ENCODE measurements at regions not wholly inside any gene's neighbourhood (a gene's known extent, or its start where the extent isn't known, plus 50 kb on each side); places are given as distances from the start of the nearest gene placed in this dataset.

GRCh38 chr15:97717806-97718205 is 242.7 kb upstream of the ARRDC4 start:
- no peaks in the 10 kb centered on the region for H3K27me3 Mint-ChIP-seq (ENCODE audit: insufficient read depth, unreplicated experiment)
- Histone ChIP-seq H3K4me3 (ENCODE audit: low read depth, low read length) (no peak overlapping the region), H3K36me3 (ENCODE audit: control insufficient read depth, insufficient read depth, low read length) (no peaks in the 10 kb centered on the region), H3K4me1 (no peaks in the 10 kb centered on the region), H3K27me3 (replicated peaks; ENCODE audit: control insufficient read depth, insufficient read depth, low read length) (no peaks in the 10 kb centered on the region), H3K9me3 (no peaks in the 10 kb centered on the region; the same call in 1 of the 2 replicates)
- no TSS peak for BruUV-seq (replicated peaks)
- H3K4me3 Mint-ChIP-seq (ENCODE audit: unreplicated experiment): no peak overlapping the region
- intact Hi-C loops (cut with micrococcal nuclease; ENCODE audit: unreplicated experiment): no loop called here
- no peaks in the 10 kb centered on the region for H3K4me1 Mint-ChIP-seq (ENCODE audit: low read depth, unreplicated experiment)
- H3K36me3 Mint-ChIP-seq (ENCODE audit: insufficient read depth, unreplicated experiment): no peaks in the 10 kb centered on the region
- no peak overlapping the region for H3K27ac Mint-ChIP-seq (ENCODE audit: unreplicated experiment)
- DNase-seq: no peak
- CTCF ChIA-PET: no interaction called here
- H3K9me3 Mint-ChIP-seq (ENCODE audit: unreplicated experiment): peaks cover 9% of the 10 kb centered on the region
- no peak for TF ChIP-seq CTCF (IDR thresholded peaks at IDR 0.05; ENCODE audit: insufficient read depth in 1 of 2, low read depth in 1 of 2, low read length in 1 of 2, severe bottlenecking in 1 of 2, unreplicated experiment in 1 of 2)
- POLR2A ChIA-PET: no interaction called here

GRCh38 chr15:97718509-97718908 is 242.0 kb upstream of the ARRDC4 start:
- H3K4me1 ChIP-seq: no peaks in the 10 kb centered on the region
- no peak overlapping the region for H3K4me3 ChIP-seq (ENCODE audit: low read depth, low read length)
- no peaks in the 10 kb centered on the region for H3K4me1 Mint-ChIP-seq (ENCODE audit: low read depth, unreplicated experiment)
- H3K36me3 Mint-ChIP-seq (ENCODE audit: insufficient read depth, unreplicated experiment): no peaks in the 10 kb centered on the region
- no peaks in the 10 kb centered on the region for H3K27me3 ChIP-seq (replicated peaks; ENCODE audit: control insufficient read depth, insufficient read depth, low read length)
- no TSS peak for BruUV-seq (replicated peaks)
- DNase-seq: no peak
- no peaks in the 10 kb centered on the region for H3K36me3 ChIP-seq (ENCODE audit: control insufficient read depth, insufficient read depth, low read length)
- H3K9me3 ChIP-seq: no peaks in the 10 kb centered on the region; the same call in 1 of the 2 replicates
- H3K27me3 Mint-ChIP-seq (ENCODE audit: insufficient read depth, unreplicated experiment): no peaks in the 10 kb centered on the region
- TF ChIP-seq CTCF (IDR thresholded peaks at IDR 0.05; ENCODE audit: insufficient read depth in 1 of 2, low read depth in 1 of 2, low read length in 1 of 2, severe bottlenecking in 1 of 2, unreplicated experiment in 1 of 2): no peak
- no peak overlapping the region for H3K27ac Mint-ChIP-seq (ENCODE audit: unreplicated experiment)
- intact Hi-C loops (cut with micrococcal nuclease; ENCODE audit: unreplicated experiment): no loop called here
- peaks cover 9% of the 10 kb centered on the region for H3K9me3 Mint-ChIP-seq (ENCODE audit: unreplicated experiment)
- POLR2A ChIA-PET: no interaction called here
- H3K4me3 Mint-ChIP-seq (ENCODE audit: unreplicated experiment): no peak overlapping the region
- CTCF ChIA-PET: no interaction called here

- Histone ChIP-seq H3K9me3 (no peaks in the 10 kb centered on the region), H3K36me3 (ENCODE audit: control insufficient read depth, insufficient read depth, low read length) (no peaks in the 10 kb centered on the region), H3K4me3 (ENCODE audit: low read depth, low read length) (no peak overlapping the region), H3K27me3 (replicated peaks; ENCODE audit: control insufficient read depth, insufficient read depth, low read length) (no peaks in the 10 kb centered on the region), H3K4me1 (no peaks in the 10 kb centered on the region)
- intact Hi-C loops (cut with micrococcal nuclease; ENCODE audit: unreplicated experiment): no loop called here
- Mint-ChIP-seq H3K4me1 (ENCODE audit: low read depth, unreplicated experiment) (no peaks in the 10 kb centered on the region), H3K27me3 (ENCODE audit: insufficient read depth, unreplicated experiment) (peaks cover 13% of the 10 kb centered on the region), H3K9me3 (ENCODE audit: unreplicated experiment) (no peaks in the 10 kb centered on the region), H3K27ac (ENCODE audit: unreplicated experiment) (no peak overlapping the region), H3K36me3 (ENCODE audit: insufficient read depth, unreplicated experiment) (no peaks in the 10 kb centered on the region), H3K4me3 (ENCODE audit: unreplicated experiment) (no peak overlapping the region)
- BruUV-seq (replicated peaks): no TSS peak
- DNase-seq: no peak
- POLR2A ChIA-PET: no interaction called here
- no peak for TF ChIP-seq CTCF (IDR thresholded peaks at IDR 0.05; ENCODE audit: insufficient read depth in 1 of 2, low read depth in 1 of 2, low read length in 1 of 2, severe bottlenecking in 1 of 2, unreplicated experiment in 1 of 2)
- CTCF ChIA-PET: no interaction called here
These were observed 231.7 kb upstream of the ARRDC4 start for GRCh38 chr15:97728791-97729190.
